HG03060 (cell line): ENCODE measurements at regions not wholly inside any gene's neighbourhood (a gene's known extent, or its start where the extent isn't known, plus 50 kb on each side); places are given as distances from the start of the nearest gene placed in this dataset.

Experiments used
- ATAC-seq: cut with Tn5 transposase; IDR thresholded peaks from one replicate; pipeline ENCODE4 v1.9.1; 2021; ENCODE audit warnings: low read depth, moderate number of reproducible peaks; ENCODE audit not compliant: unreplicated experiment

DNA sequence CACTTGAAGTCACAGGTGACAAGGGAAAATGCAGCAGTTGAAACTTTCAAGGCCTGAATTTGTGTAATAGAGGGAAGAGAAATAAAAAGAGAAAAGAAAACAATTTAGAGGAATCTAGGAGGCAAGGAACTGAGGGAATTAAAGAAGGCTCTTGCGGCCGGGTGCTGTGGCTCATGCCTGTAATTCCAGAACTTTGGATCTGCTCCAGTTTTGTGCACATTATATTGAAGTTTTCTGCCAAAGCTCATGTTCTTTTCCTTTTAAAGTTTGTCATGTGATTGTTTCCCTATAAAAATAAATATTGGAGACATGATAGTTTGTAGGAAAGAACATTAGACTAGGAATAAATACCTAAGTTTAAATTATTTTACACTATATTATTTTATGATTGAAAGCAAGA, 433.9 kb upstream of the CPEB2 start:
- no peak for ATAC-seq

DNA sequence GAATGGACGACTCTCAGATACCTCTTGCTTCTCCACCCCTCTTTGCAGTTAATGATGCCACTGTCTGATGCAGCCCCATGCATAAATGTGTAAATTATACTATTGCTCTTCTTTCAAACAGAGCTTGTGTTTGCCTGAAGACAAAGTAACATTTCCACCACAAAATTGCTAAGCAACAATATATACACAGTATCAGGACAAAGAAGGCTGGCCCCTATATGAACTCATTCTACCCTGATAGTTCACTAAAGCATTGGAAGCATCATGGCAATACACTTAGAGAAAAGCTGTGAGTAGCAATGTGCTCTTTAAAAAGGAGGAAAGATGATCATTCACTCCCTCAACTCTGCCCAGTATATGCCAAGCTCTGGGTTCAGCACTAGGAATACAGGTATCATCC, 427.0 kb upstream of the CPEB2 start:
- ATAC-seq, result no peak

- no peak for ATAC-seq
Measured at GRCh38 chr4:14575919-14576318, 426.4 kb upstream of the CPEB2 start.

DNA sequence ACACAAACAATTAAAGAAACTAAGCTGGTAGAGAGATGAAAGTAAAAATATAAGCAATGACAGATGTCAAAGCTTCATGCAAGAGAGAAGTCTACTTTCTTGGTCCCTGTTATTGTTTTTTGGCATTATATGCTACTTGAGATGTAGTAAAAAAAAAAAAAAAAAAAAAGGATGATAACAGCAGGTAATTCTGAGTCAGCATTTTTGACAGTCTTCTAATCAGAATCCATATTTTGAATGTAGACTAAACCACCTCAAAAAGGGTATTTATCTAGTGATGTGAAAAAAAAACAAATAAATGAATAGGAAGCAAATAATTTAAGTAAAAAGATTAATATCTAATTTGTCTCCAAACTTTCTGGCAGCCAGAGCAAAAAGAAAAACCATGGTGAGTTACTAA, 422.2 kb upstream of the CPEB2 start:
- no peak for ATAC-seq

DNA sequence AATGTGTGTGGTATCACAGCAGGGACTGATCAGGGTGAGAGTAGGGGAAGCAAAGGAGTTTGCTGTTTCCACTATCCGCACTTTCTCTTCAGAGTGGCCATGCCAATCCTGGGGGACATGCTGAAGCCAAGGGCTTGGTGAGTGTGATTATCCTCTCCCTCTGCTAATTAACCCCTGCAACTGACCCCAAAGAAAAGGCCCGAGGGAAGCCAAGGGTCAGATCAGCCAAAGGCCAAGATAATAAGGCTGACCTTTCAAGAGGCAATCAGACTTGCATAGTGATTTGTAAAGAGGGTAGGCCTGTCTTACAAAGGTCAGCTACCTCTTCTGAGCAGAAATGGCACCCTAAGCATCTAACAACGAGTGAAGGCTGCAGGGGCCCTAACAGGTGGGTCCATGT, 420.5 kb upstream of the CPEB2 start:
- ATAC-seq, result no peak

GRCh38 chr4:14582677-14583076, 419.6 kb upstream of the CPEB2 start:
- ATAC-seq, result no peak

DNA sequence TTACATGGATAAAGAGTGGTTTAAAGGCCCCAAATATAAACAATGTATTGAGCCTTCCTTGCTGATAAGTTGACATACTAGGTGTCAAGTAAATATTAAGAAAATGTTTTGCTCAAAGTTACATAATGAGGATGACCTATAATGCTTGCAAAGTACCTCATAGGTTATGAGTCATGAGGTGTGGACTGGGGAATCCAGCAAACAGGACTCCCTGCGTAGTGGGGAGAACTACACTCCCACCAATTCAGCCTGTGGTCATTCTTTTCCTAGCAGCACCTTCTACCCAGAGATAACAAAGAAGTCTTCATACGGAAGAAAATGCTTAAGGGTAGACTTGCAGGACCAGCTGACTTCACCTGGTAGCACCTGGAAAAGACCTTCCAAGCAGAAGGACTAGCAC, 418.9 kb upstream of the CPEB2 start:
- ATAC-seq, result no peak

GRCh38 chr4:14583752-14584151, 418.5 kb upstream of the CPEB2 start:
- no peak for ATAC-seq

- no peak for ATAC-seq
Measured at GRCh38 chr4:14592950-14593349, 409.3 kb upstream of the CPEB2 start.

GRCh38 chr4:14596028-14596427, 406.3 kb upstream of the CPEB2 start:
- ATAC-seq, result no peak

DNA sequence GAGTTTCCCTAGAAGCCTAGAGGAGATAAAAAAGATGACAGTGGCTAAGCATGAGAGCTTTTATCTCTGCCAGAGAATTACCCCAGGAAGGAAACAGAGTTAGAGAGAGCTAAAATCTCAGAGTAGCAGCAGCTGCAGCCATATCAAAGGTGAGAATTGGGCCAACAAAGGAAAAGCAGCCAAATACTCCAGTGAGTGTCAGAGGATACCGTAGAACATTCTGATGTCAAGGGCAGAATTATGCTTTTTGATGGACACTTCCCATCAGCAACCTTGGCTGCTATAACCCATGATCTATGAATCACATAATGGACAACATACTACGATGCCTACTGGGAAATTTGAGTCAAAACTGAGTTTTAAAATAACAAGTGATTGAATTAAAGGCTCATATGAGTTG, 405.8 kb upstream of the CPEB2 start:
- no peak for ATAC-seq

GRCh38 chr4:14596904-14597303, 405.4 kb upstream of the CPEB2 start:
- ATAC-seq, result no peak

GRCh38 chr4:14602206-14602605, 400.1 kb upstream of the CPEB2 start:
- ATAC-seq, result no peak

- ATAC-seq, result no peak
Measured at GRCh38 chr4:14607001-14607400, 395.3 kb upstream of the CPEB2 start.

DNA sequence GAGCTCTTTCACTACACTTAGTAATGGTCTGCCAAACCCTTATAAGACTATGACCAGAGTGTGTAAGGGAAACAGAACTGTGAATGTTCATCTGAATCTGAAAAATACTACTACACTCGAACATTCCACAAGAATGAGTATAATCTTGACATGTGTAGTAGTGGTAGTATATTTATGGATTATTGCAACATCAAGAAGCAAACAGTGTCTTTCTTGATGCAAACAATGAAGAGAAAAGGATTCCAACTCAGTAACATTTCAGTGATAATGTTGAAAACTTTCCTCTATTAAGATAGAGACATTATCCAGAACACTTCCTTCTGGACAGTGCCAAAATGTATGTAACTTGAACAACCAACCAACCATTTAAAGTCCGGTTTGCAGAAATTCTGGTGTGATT, 394.7 kb upstream of the CPEB2 start:
- no peak for ATAC-seq

- ATAC-seq, result no peak
Measured at GRCh38 chr4:14608630-14609029, 393.7 kb upstream of the CPEB2 start.

DNA sequence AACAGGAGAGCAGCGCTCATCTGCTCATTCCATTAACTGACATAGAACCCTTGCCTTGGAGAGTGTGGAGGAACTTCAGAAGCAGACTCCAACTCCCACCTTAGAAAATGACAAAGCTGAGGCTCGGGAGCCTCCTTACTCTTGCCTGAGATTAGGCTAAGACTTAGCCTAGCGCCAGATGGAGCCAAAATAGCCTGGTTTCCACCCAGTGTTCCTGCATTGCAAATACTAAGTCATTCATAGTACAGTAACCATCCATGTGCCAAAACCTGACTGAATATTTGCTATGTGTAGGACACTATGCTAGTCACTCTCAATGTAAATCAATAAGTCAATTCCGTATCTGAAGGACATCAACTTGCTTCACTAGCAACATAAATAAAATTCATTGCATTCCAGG, 387.4 kb upstream of the CPEB2 start:
- ATAC-seq, result no peak

GRCh38 chr4:14615671-14616070, 386.6 kb upstream of the CPEB2 start:
- ATAC-seq, result no peak

DNA sequence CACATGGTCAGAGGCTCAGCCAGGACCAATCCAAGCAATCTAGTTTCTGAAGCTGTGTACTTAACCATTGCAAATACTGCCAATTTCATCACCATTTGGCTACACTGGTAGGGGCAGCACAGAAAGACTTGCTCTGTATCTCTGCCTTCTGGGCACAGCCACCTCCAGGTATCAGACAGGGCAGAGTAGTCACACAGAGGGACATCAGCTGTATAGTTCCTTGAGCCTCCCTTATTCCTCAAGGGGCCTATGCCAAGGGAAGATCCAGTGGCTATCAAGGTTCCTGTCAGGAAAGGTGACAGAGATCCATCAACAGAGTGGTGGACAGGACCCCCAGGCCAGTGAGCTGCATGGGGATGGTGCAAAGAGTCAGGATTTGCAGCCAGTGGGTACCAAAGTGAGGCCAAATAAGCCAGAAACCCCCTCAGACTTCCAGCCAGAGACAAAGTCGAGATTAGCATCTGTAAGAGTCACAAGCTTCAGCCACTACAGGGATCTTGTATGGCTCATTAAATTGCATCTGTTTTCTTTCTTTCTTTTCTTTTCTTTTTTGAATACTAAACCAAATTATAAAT, 381.6 kb upstream of the CPEB2 start:
- ATAC-seq, result no peak

DNA sequence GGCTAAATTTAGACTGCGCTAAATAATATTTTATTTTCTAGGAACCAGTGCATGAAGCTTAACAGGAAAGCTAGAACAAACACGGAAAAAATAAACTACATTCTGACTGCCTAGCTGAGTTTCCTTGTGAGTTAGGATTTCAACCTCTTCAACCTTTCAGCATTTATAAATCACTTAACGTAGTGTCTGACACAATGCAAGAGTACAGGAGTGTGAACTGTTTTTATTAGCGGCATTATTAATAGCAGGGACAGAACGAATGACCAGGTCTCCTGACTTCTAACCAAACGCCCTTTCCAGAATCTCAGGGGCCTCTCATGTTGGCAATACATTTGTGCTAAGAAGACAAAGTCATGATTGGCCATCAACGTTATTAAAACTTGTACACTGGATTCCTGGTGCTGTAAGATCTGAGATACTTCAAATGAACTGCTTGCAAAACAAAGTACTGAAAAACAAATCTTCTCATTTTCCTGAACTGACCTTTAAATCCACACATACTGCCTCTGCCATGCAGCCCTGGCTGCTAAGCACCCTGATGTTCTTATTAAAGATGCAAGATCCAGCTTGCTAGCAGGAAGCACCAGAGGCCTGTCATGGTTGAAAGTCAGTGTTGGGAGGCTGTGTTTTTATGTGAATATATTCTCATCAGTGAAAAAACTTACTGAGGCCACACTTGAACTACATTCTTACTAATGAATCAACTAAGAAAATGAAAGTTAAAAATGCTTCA, 380.4 kb upstream of the CPEB2 start:
- no peak for ATAC-seq

GRCh38 chr4:14627038-14627437, 375.2 kb upstream of the CPEB2 start:
- no peak for ATAC-seq

- no peak for ATAC-seq
Measured at GRCh38 chr4:14631806-14632440, 370.4 kb upstream of the CPEB2 start.
